IMR-90 (cell line): ENCODE measurements at regions not wholly inside any gene's neighbourhood (a gene's known extent, or its start where the extent isn't known, plus 50 kb on each side); places are given as distances from the start of the nearest gene placed in this dataset.

Source experiments
- ATAC-seq: fragments of 200-7000 bp; cut with Tn5 transposase; 2 replicates; pipeline ENCODE4 v1.9.1; 2020; ENCODE audit warnings: low read depth, mild to moderate bottlenecking, moderate library complexity
- BruUV-seq: library from RNA; stranded (reverse); fragments of 400-500 nt; replicated peaks from 2 replicates; lab custom pipeline; 2021; lab: Mats Ljungman, UMichigan
- CTCF ChIA-PET: fragments of 300-600 bp; formaldehyde crosslinking; extraction: SDS; loops from one replicate; lab custom pipeline; 2021; ENCODE audit warnings: antibody characterized with exemption; lab: Yijun Ruan, JAX
- POLR2A ChIA-PET: fragments of 300-600 bp; sonication (Branson Sonifier 250); formaldehyde crosslinking; loops from one replicate; lab custom pipeline; 2022; ENCODE audit warnings: antibody characterized with exemption; ENCODE audit not compliant: unreplicated experiment; lab: Charles Lee
- DNase-seq: peaks from one replicate; pipeline ENCODE4 v3.0.0; 2013
- H2AFZ ChIP-seq: replicated peaks from 2 replicates; pipeline ENCODE3; 2013; ENCODE audit warnings: low read length, mild to moderate bottlenecking; ENCODE audit not compliant: poor library complexity
- H2AK5ac ChIP-seq: 2 replicates; pipeline ENCODE4 v1.6.1; 2013; ENCODE audit warnings: low read depth, low read length, inconsistent platforms
- H2AK9ac ChIP-seq: replicated peaks from 2 replicates; pipeline ENCODE3; 2013; ENCODE audit warnings: mild to moderate bottlenecking, low read depth, low read length, moderate library complexity; ENCODE audit not compliant: poor library complexity
- H2BK120ac ChIP-seq: 2 replicates; pipeline ENCODE4 v1.6.1; 2013; ENCODE audit warnings: low read depth, low read length, inconsistent platforms
- H2BK15ac ChIP-seq: 3 replicates; pipeline ENCODE4 v1.6.1; 2013; ENCODE audit warnings: low read depth, low read length, inconsistent platforms
- H2BK20ac ChIP-seq: 2 replicates; pipeline ENCODE4 v1.6.1; 2013; ENCODE audit warnings: low read depth, mild to moderate bottlenecking, inconsistent platforms, low read length, moderate library complexity
- H2BK5ac ChIP-seq: 2 replicates; pipeline ENCODE4 v1.6.1; 2013; ENCODE audit warnings: mild to moderate bottlenecking, low read depth, low read length, inconsistent platforms; ENCODE audit not compliant: poor library complexity, severe bottlenecking
- H3K14ac ChIP-seq: replicated peaks from 2 replicates; pipeline ENCODE4 v1.6.1; 2013; ENCODE audit warnings: low read depth, low read length, inconsistent platforms
- H3K18ac ChIP-seq: 2 replicates; pipeline ENCODE4 v1.6.1; 2013; ENCODE audit warnings: low read depth, low read length, control low read depth
- H3K23ac ChIP-seq: 2 replicates; pipeline ENCODE4 v1.6.1; 2013; ENCODE audit warnings: low read depth, low read length, inconsistent platforms
- H3K27ac ChIP-seq: 2 replicates; pipeline ENCODE4 v1.5.1; 2013; ENCODE audit warnings: mild to moderate bottlenecking, control low read depth, low read length; ENCODE audit not compliant: insufficient read depth
- H3K27me3 ChIP-seq: 2 replicates; pipeline ENCODE4 v1.6.1; 2013; ENCODE audit warnings: low read length; ENCODE audit not compliant: control insufficient read depth, insufficient read depth
- H3K36me3 ChIP-seq: 2 replicates; pipeline ENCODE4 v1.6.1; 2013; ENCODE audit warnings: low read length, mixed read lengths; ENCODE audit not compliant: control insufficient read depth, insufficient read depth
- H3K4ac ChIP-seq: 2 replicates; pipeline ENCODE4 v1.6.1; 2013; ENCODE audit warnings: low read depth, low read length, inconsistent platforms
- H3K4me1 ChIP-seq: 2 replicates; pipeline ENCODE4 v1.6.1; 2013; ENCODE audit warnings: low read length, mixed read lengths; ENCODE audit not compliant: control insufficient read depth, insufficient read depth
- H3K4me2 ChIP-seq: 2 replicates; pipeline ENCODE4 v1.6.1; 2013; ENCODE audit warnings: low read depth, mild to moderate bottlenecking, control low read depth, low read length, moderate library complexity
- H3K4me3 ChIP-seq: 2 replicates; pipeline ENCODE4 v1.5.1; 2013; ENCODE audit warnings: low read depth, mild to moderate bottlenecking, control low read depth, low read length, moderate library complexity; ENCODE audit not compliant: insufficient read depth
- H3K56ac ChIP-seq: 2 replicates; pipeline ENCODE4 v1.6.1; 2013; ENCODE audit warnings: low read length, inconsistent platforms; ENCODE audit not compliant: insufficient read depth; ENCODE audit errors: extremely low read depth
- H3K79me1 ChIP-seq, 2 experiments: 2 replicates each; pipeline ENCODE4 v1.6.1; 2013; ENCODE audit warnings: low read length in 2 of 2, inconsistent platforms in 1 of 2, low read depth in 1 of 2
- H3K9ac ChIP-seq: 2 replicates; pipeline ENCODE4 v1.6.1; 2013; ENCODE audit warnings: low read depth, low read length, control low read depth
- H3K9me1 ChIP-seq: 2 replicates; pipeline ENCODE4 v1.6.1; 2013; ENCODE audit warnings: low read length, inconsistent platforms; ENCODE audit not compliant: insufficient read depth
- H3K9me3 ChIP-seq: 2 replicates; pipeline ENCODE4 v1.6.1; 2013; ENCODE audit warnings: low read length; ENCODE audit not compliant: control insufficient read depth, insufficient read depth
- H4K20me1 ChIP-seq: 2 replicates; pipeline ENCODE4 v1.6.1; 2013; ENCODE audit warnings: low read length, inconsistent platforms; ENCODE audit not compliant: insufficient read depth
- H4K5ac ChIP-seq: 2 replicates; pipeline ENCODE4 v1.6.1; 2013; ENCODE audit warnings: mild to moderate bottlenecking, low read depth, low read length, control low read depth
- H4K8ac ChIP-seq, 2 experiments: 2 replicates each; pipeline ENCODE4 v1.6.1; 2013; ENCODE audit warnings: low read depth in 2 of 2, low read length in 2 of 2, control low read depth in 1 of 2, inconsistent platforms in 1 of 2
- H4K91ac ChIP-seq: 2 replicates; pipeline ENCODE4 v1.6.1; 2013; ENCODE audit warnings: low read depth, low read length, inconsistent platforms; ENCODE audit not compliant: insufficient read depth
- FOS ChIP-seq: fragments of 150-350 bp; IDR thresholded peaks from 2 replicates; pipeline ENCODE4 v1.6.1; 2016; ENCODE audit warnings: low read depth, low read length
- MXI1 ChIP-seq: IDR thresholded peaks from 2 replicates; pipeline ENCODE4 v1.6.1; 2012; ENCODE audit warnings: low read depth, mild to moderate bottlenecking, low read length, moderate library complexity, borderline replicate concordance
- SMC3 ChIP-seq: fragments of 150-350 bp; IDR thresholded peaks from 2 replicates; pipeline ENCODE4 v1.6.1; 2016; ENCODE audit warnings: low read depth, mild to moderate bottlenecking, antibody characterized with exemption, low read length, moderate library complexity
- dilution Hi-C: fragments of 300-500 bp; cut with HindIII; formaldehyde crosslinking; loops from one replicate; pipeline ENCODE4 v1.14.3; 2018; ENCODE audit warnings: low sequenced_read_pairs; ENCODE audit not compliant: unreplicated experiment
- in situ Hi-C: fragments of 300-500 bp; cut with MboI; formaldehyde crosslinking; loops from 3 replicates; pipeline ENCODE4 v1.14.3; 2019; ENCODE audit warnings: low sequenced_read_pairs, inconsistent platforms, mixed read lengths
- intact Hi-C: fragments of 100-400 bp; cut with micrococcal nuclease; formaldehyde crosslinking; loops from 2 replicates; pipeline ENCODE4 v1.10.0; 2022
- TF ChIP-seq, protein P1 (sequence below): fragments of 150-350 bp; IDR thresholded peaks from 2 replicates; pipeline ENCODE4 v1.6.1; 2016; ENCODE audit warnings: low read depth, mild to moderate bottlenecking, low read length, moderate library complexity, borderline replicate concordance

DNA sequence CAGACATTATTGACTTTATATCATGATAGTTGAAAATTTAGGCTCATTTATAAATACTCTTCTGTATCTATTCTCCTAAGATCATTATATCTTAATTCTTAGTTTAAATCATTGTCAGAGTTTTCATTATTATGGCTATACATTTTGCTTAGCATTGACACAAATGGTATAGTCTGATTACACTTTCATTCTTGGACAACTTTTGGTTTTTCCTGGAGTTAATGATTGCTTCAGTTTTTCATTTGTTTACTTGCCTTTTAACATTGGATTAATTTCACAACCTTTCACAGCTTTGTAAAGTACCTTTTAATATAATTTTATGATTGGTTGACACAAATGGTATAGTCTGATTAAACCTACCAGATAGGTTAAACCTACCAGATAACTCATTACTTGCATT, 298.2 kb downstream of the DYSF start:
- in situ Hi-C loops (no loop called here), intact Hi-C loops (no loop called here), dilution Hi-C loops (no loop called here)
- Histone ChIP-seq H3K4me3 (no peak overlapping the region), H3K18ac (no peak overlapping the region), H2BK20ac (no peak overlapping the region), H3K4me1 (peaks cover 14% of the 10 kb centered on the region), H2AK9ac (no peak overlapping the region), H3K9me1 (peaks cover 13% of the 10 kb centered on the region; the same call in 1 of the 2 replicates), H3K27me3 (peaks cover 2% of the 10 kb centered on the region; the same call in 1 of the 2 replicates), H4K8ac (no peak overlapping the region), H3K36me3 (no peaks in the 10 kb centered on the region), H3K23ac (no peak overlapping the region), H2AK5ac (no peak overlapping the region), H2BK15ac (no peak overlapping the region), H2BK120ac (no peak overlapping the region), H3K56ac (no peak overlapping the region), H4K5ac (no peak overlapping the region), H2AFZ (no peak overlapping the region), H2BK5ac (no peak overlapping the region), H3K9me3 (no peaks in the 10 kb centered on the region; the same call in 1 of the 2 replicates), H4K20me1 (no peaks in the 10 kb centered on the region), H4K91ac (no peak overlapping the region), H3K4ac (no peak overlapping the region), H3K4me2 (no peak overlapping the region), H3K27ac (no peak overlapping the region), H3K79me1 (no peaks in the 10 kb centered on the region), H3K14ac (no peak overlapping the region), H3K9ac (no peak overlapping the region)
- no TSS peak for BruUV-seq
- no peak for DNase-seq
- ATAC-seq = no peak
- TF ChIP-seq MXI1 = no peak
- no peak for TF ChIP-seq FOS
- no peak for TF ChIP-seq SMC3
- TF ChIP-seq, protein P1, sequence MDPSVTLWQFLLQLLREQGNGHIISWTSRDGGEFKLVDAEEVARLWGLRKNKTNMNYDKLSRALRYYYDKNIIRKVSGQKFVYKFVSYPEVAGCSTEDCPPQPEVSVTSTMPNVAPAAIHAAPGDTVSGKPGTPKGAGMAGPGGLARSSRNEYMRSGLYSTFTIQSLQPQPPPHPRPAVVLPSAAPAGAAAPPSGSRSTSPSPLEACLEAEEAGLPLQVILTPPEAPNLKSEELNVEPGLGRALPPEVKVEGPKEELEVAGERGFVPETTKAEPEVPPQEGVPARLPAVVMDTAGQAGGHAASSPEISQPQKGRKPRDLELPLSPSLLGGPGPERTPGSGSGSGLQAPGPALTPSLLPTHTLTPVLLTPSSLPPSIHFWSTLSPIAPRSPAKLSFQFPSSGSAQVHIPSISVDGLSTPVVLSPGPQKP = no peak
- ChIA-PET CTCF (no interaction called here), POLR2A (no interaction called here)
